Liver (tissue), 8 donors: ENCODE measurements at regions not wholly inside any gene's neighbourhood (a gene's known extent, or its start where the extent isn't known, plus 50 kb on each side); places are given as distances from the start of the nearest gene placed in this dataset.

Experiments used
- DNase-seq: peaks from one replicate; pipeline ENCODE4 v3.0.0-alpha.2; 2017; ENCODE audit warnings: low spot score
- H3K27ac ChIP-seq, 2 donors: one replicate each; pipeline ENCODE4 v1.7.0; 2013; ENCODE audit warnings: inconsistent platforms in 2 of 2, low read length in 2 of 2, control low read depth in 1 of 2, low read depth in 1 of 2, mild to moderate bottlenecking in 1 of 2
- H3K27me3 ChIP-seq, 4 donors: one replicate each; pipeline versions ENCODE4 v1.6.1 to v1.7.0; 2013; ENCODE audit warnings: low read length in 3 of 4, inconsistent platforms in 1 of 4, mild to moderate bottlenecking in 1 of 4, moderate library complexity in 1 of 4; ENCODE audit not compliant: control insufficient read depth in 4 of 4, insufficient read depth in 4 of 4
- H3K36me3 ChIP-seq, 4 donors: one replicate each; pipeline versions ENCODE4 v1.6.1 to v1.7.0; 2013; ENCODE audit warnings: low read length in 3 of 4, mild to moderate bottlenecking in 3 of 4, low read depth in 1 of 4, moderate library complexity in 1 of 4; ENCODE audit not compliant: control insufficient read depth in 4 of 4, insufficient read depth in 3 of 4
- H3K4me1 ChIP-seq, 4 donors: one replicate each; pipeline versions ENCODE4 v1.6.1 to v1.7.0; 2013; ENCODE audit warnings: low read length in 3 of 4, mild to moderate bottlenecking in 3 of 4, moderate library complexity in 1 of 4; ENCODE audit not compliant: control insufficient read depth in 4 of 4, insufficient read depth in 4 of 4
- H3K4me3 ChIP-seq, 3 donors: one replicate each; pipeline versions ENCODE4 v1.6.1 to v1.7.0; 2013; ENCODE audit warnings: low read length in 3 of 3, control low read depth in 1 of 3, low read depth in 1 of 3, mild to moderate bottlenecking in 1 of 3
- H3K9ac ChIP-seq, 2 donors: one replicate each; pipeline ENCODE4 v1.7.0; 2013; ENCODE audit warnings: low read length in 2 of 2, mild to moderate bottlenecking in 2 of 2, moderate library complexity in 2 of 2, control low read depth in 1 of 2, low read depth in 1 of 2
- H3K9me3 ChIP-seq, 4 donors: one replicate each; pipeline versions ENCODE4 v1.6.1 to v1.7.0; 2013; ENCODE audit warnings: low read length in 3 of 4; ENCODE audit not compliant: control insufficient read depth in 4 of 4
- ATF3 ChIP-seq: IDR thresholded peaks from 2 replicates; pipeline ENCODE4 v1.6.1; 2016; ENCODE audit warnings: antibody characterized with exemption
- CTCF ChIP-seq: fragments of 150-350 bp; IDR thresholded peaks from 2 replicates; pipeline ENCODE4 v1.5.1; 2017; ENCODE audit warnings: improper control_type of control experiment, low read depth, low read length; ENCODE audit not compliant: missing input control
- EGR1 ChIP-seq, 2 donors: IDR thresholded peaks; 2 replicates each; pipeline ENCODE4 v1.6.1; 2016 to 2018; ENCODE audit warnings: antibody characterized with exemption in 2 of 2, low read depth in 2 of 2
- FOXA2 ChIP-seq: IDR thresholded peaks from 2 replicates; pipeline ENCODE4 v1.6.1; 2016; ENCODE audit warnings: antibody characterized with exemption
- GABPA ChIP-seq, 2 donors: IDR thresholded peaks in 1 of 2; conservative IDR thresholded peaks in 1 of 2; 2 replicates each; pipeline ENCODE4 v1.6.1; 2016; ENCODE audit warnings: antibody characterized with exemption in 2 of 2, mild to moderate bottlenecking in 1 of 2, moderate library complexity in 1 of 2
- HNF4A ChIP-seq, 2 donors: conservative IDR thresholded peaks; 2 replicates each; pipeline ENCODE4 v1.6.1; 2016; ENCODE audit warnings: antibody characterized with exemption in 2 of 2, mild to moderate bottlenecking in 2 of 2
- HNF4G ChIP-seq: IDR thresholded peaks from 2 replicates; pipeline ENCODE4 v1.6.1; 2016; ENCODE audit warnings: antibody characterized with exemption
- MAX ChIP-seq: IDR thresholded peaks from 2 replicates; pipeline ENCODE4 v1.6.1; 2016; ENCODE audit warnings: antibody characterized with exemption
- RAD21 ChIP-seq, 2 donors: IDR thresholded peaks; 2 replicates each; pipeline ENCODE4 v1.6.1; 2016; ENCODE audit warnings: antibody characterized with exemption in 2 of 2, mild to moderate bottlenecking in 2 of 2
- RXRA ChIP-seq, 2 donors: IDR thresholded peaks; 2 replicates each; pipeline ENCODE4 v1.6.1; 2017 to 2018; ENCODE audit warnings: antibody characterized with exemption in 2 of 2, mild to moderate bottlenecking in 1 of 2
- SP1 ChIP-seq: IDR thresholded peaks from 2 replicates; pipeline ENCODE4 v1.6.1; 2018; ENCODE audit warnings: antibody characterized with exemption, mild to moderate bottlenecking
- TAF1 ChIP-seq: conservative IDR thresholded peaks from 2 replicates; pipeline ENCODE4 v1.6.1; 2016; ENCODE audit warnings: antibody characterized with exemption, mild to moderate bottlenecking
- WGBS: extraction: QIAGEN DNeasy Blood & Tissue Kit; methylation state at CpG from one replicate; pipeline ENCODE4 v1.1.7; 2013; 5-methylcytosine and 5-hydroxymethylcytosine counted together
- TF ChIP-seq, protein P1 (sequence below): IDR thresholded peaks from 2 replicates; pipeline ENCODE4 v1.6.1; 2016; ENCODE audit warnings: antibody characterized with exemption, mild to moderate bottlenecking
- TF ChIP-seq, protein P2 (sequence below): IDR thresholded peaks from 2 replicates; pipeline ENCODE4 v1.6.1; 2016; ENCODE audit warnings: antibody characterized with exemption
- donor health status: healthy.
- donor health status: healthy.
- donor health status: healthy.
- donor health status: healthy.
- donor health status: healthy.

DNA sequence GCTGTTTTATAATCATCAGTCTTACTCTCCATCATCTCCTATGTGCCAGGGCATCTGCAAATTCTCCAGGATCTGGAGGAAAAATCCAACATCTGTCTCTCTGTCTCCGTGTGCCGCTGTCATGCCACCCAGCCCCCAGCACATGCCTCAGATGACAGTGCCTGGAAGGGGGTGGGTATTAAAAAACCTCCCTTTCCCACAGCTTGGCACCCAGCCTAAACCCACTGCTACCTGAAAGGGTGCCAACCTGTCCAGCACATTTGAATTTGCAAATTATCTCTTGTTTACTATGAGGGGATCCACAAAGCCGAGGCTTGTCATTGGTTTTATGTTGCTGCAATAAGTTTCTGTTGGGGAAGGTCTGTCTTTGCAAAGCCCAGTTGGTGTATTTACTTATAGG, 73.1 kb downstream of the EMX2 start:
- Histone ChIP-seq H3K36me3 (no peaks in the 10 kb centered on the region), H3K9me3 (no peaks in the 10 kb centered on the region), H3K27ac (no peak overlapping the region), H3K27me3 (peaks cover 0 to 4% (median under 1%) of the 10 kb centered on the region in 4 donors), H3K9ac (no peak overlapping the region), H3K4me3 (no peak overlapping the region), H3K4me1 (no peaks in the 10 kb centered on the region)
- WGBS = 75% methylated on average over 3 of the region's 3 CpGs
- DNase-seq = no peak
- TF ChIP-seq CTCF = no peak
- TF ChIP-seq, protein P1, sequence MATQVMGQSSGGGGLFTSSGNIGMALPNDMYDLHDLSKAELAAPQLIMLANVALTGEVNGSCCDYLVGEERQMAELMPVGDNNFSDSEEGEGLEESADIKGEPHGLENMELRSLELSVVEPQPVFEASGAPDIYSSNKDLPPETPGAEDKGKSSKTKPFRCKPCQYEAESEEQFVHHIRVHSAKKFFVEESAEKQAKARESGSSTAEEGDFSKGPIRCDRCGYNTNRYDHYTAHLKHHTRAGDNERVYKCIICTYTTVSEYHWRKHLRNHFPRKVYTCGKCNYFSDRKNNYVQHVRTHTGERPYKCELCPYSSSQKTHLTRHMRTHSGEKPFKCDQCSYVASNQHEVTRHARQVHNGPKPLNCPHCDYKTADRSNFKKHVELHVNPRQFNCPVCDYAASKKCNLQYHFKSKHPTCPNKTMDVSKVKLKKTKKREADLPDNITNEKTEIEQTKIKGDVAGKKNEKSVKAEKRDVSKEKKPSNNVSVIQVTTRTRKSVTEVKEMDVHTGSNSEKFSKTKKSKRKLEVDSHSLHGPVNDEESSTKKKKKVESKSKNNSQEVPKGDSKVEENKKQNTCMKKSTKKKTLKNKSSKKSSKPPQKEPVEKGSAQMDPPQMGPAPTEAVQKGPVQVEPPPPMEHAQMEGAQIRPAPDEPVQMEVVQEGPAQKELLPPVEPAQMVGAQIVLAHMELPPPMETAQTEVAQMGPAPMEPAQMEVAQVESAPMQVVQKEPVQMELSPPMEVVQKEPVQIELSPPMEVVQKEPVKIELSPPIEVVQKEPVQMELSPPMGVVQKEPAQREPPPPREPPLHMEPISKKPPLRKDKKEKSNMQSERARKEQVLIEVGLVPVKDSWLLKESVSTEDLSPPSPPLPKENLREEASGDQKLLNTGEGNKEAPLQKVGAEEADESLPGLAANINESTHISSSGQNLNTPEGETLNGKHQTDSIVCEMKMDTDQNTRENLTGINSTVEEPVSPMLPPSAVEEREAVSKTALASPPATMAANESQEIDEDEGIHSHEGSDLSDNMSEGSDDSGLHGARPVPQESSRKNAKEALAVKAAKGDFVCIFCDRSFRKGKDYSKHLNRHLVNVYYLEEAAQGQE = no peak
- TF ChIP-seq FOXA2 = no peak
- TF ChIP-seq HNF4A (conservative IDR thresholded peaks at IDR 0.05) = no peak
- TF ChIP-seq, protein P2, sequence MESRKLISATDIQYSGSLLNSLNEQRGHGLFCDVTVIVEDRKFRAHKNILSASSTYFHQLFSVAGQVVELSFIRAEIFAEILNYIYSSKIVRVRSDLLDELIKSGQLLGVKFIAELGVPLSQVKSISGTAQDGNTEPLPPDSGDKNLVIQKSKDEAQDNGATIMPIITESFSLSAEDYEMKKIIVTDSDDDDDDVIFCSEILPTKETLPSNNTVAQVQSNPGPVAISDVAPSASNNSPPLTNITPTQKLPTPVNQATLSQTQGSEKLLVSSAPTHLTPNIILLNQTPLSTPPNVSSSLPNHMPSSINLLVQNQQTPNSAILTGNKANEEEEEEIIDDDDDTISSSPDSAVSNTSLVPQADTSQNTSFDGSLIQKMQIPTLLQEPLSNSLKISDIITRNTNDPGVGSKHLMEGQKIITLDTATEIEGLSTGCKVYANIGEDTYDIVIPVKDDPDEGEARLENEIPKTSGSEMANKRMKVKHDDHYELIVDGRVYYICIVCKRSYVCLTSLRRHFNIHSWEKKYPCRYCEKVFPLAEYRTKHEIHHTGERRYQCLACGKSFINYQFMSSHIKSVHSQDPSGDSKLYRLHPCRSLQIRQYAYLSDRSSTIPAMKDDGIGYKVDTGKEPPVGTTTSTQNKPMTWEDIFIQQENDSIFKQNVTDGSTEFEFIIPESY = no peak
- no peak for TF ChIP-seq SP1
- no peak for TF ChIP-seq MAX

DNA sequence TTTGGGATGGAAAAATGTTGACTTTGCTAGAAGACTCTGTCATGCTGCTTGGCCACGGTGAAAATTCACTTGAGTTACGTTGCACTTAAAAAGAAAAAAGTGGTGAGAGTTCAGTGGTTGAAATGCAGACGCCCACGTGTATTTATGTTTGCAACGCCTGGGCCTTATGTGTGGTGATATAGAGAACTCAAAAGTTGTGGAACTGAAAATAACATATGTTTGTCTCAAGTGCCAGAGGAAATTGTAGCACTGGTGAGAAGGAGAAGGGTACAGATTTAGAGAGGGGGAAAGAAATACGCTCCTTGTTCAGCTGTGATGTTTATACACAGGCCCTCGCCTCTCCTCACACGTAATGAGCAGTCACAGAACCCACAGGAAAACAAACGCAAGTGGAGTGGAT, 73.6 kb downstream of the EMX2 start:
- peaks cover 0 to 4% (median 3%) of the 10 kb centered on the region in 4 donors for H3K27me3 ChIP-seq
- TF ChIP-seq HNF4G = no peak
- no peak for TF ChIP-seq RXRA (IDR thresholded peaks at IDR 0.05)
- TF ChIP-seq RAD21 (IDR thresholded peaks at IDR 0.05) = no peak
- no peak for TF ChIP-seq FOXA2
- no peak for TF ChIP-seq ATF3
- TF ChIP-seq MAX = no peak
- no peak for TF ChIP-seq HNF4A (conservative IDR thresholded peaks at IDR 0.05)
- no peak for TF ChIP-seq SP1
- TF ChIP-seq TAF1 = no peak
- no peak for TF ChIP-seq GABPA (IDR thresholded peaks at IDR 0.05 in 1 of 2, conservative IDR thresholded peaks at IDR 0.05 in 1 of 2)
- TF ChIP-seq EGR1 (IDR thresholded peaks at IDR 0.05; ENCODE audit: low read depth in 2 of 2) = no peak
- H3K9me3 ChIP-seq = no peaks in the 10 kb centered on the region
- no peaks in the 10 kb centered on the region for H3K4me1 ChIP-seq
- H3K27ac ChIP-seq = no peak overlapping the region
- H3K9ac ChIP-seq = no peak overlapping the region
- whole genome bisulfite sequencing = 60% methylated on average over 9 of the region's 9 CpGs
- no peaks in the 10 kb centered on the region for H3K36me3 ChIP-seq
- H3K4me3 ChIP-seq = no peak overlapping the region
- DNase-seq = no peak
